ENCODE measurements at regions not wholly inside any gene's neighbourhood (a gene's known extent, or its start where the extent isn't known, plus 50 kb on each side); places are given as distances from the start of the nearest gene placed in this dataset.

DNA sequence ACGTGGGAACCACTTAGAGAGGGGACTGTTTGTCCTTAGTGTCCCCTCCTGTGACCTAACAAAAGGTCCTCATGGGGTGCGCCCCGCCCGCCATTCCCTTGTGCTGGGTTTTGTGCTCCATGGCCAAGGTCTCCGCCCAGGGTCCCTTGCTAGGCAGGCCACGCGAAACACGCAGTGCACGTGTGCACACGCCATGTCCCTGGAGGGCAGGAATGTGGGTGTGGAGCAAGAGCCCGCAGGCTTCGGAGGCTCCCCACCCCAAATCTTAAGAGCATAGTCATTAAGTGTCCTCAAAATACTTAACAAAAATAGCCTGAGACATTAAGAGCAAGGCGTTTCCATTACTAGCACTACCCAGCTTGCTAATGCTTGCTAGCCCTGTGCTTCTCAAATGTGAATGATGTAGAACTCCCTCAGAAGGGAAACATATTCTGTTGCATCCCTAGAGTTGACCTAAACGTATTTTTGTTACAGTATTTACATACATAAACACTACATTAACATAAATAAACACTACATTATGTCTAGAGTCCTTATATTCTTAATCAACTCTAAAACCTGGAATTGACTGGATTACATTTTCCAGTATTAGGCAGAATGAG, 117.6 kb upstream of the APCDD1 start:
- TF ChIP-seq, protein P1, sequence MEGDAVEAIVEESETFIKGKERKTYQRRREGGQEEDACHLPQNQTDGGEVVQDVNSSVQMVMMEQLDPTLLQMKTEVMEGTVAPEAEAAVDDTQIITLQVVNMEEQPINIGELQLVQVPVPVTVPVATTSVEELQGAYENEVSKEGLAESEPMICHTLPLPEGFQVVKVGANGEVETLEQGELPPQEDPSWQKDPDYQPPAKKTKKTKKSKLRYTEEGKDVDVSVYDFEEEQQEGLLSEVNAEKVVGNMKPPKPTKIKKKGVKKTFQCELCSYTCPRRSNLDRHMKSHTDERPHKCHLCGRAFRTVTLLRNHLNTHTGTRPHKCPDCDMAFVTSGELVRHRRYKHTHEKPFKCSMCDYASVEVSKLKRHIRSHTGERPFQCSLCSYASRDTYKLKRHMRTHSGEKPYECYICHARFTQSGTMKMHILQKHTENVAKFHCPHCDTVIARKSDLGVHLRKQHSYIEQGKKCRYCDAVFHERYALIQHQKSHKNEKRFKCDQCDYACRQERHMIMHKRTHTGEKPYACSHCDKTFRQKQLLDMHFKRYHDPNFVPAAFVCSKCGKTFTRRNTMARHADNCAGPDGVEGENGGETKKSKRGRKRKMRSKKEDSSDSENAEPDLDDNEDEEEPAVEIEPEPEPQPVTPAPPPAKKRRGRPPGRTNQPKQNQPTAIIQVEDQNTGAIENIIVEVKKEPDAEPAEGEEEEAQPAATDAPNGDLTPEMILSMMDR (conservative IDR thresholded peaks at IDR 0.05; ENCODE audit: low read depth, low read length) = no peak
- no peak for TF ChIP-seq POLR2A (IDR thresholded peaks at IDR 0.05; ENCODE audit: low read depth, low read length)
- no peak for TF ChIP-seq CEBPB (IDR thresholded peaks at IDR 0.05; ENCODE audit: low read depth, low read length)
- no peak for TF ChIP-seq SMC3 (IDR thresholded peaks at IDR 0.05; ENCODE audit: low read depth, low read length)
- TF ChIP-seq, protein P2, sequence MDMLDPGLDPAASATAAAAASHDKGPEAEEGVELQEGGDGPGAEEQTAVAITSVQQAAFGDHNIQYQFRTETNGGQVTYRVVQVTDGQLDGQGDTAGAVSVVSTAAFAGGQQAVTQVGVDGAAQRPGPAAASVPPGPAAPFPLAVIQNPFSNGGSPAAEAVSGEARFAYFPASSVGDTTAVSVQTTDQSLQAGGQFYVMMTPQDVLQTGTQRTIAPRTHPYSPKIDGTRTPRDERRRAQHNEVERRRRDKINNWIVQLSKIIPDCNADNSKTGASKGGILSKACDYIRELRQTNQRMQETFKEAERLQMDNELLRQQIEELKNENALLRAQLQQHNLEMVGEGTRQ (IDR thresholded peaks at IDR 0.05; ENCODE audit: low read depth, low read length) = no peak
- TF ChIP-seq CHD1 (IDR thresholded peaks at IDR 0.05; ENCODE audit: low read depth, low read length) = no peak
- no peak for TF ChIP-seq RAD21 (IDR thresholded peaks at IDR 0.05; ENCODE audit: low read length)
- no peak for TF ChIP-seq MAZ (IDR thresholded peaks at IDR 0.05; ENCODE audit: borderline replicate concordance, low read depth, low read length)

Measured in IMR-90 (cell line).